ENCODE measurements at regions not wholly inside any gene's neighbourhood (a gene's known extent, or its start where the extent isn't known, plus 50 kb on each side); places are given as distances from the start of the nearest gene placed in this dataset.

GRCh38 chr5:1698589-1699316, 100.9 kb downstream of the MRPL36 start:
- no peak for TF ChIP-seq ZFX (IDR thresholded peaks at IDR 0.05)
- TF ChIP-seq CTCF (conservative IDR thresholded peaks at IDR 0.05) = no peak
- no peak overlapping the region for H3K27ac ChIP-seq

- TF ChIP-seq ZFX (IDR thresholded peaks at IDR 0.05) (no peak), CTCF (conservative IDR thresholded peaks at IDR 0.05) (no peak)
- H3K27ac ChIP-seq = no peak overlapping the region
Observed at GRCh38 chr5:1692381-1692780, 107.3 kb downstream of the MRPL36 start.

DNA sequence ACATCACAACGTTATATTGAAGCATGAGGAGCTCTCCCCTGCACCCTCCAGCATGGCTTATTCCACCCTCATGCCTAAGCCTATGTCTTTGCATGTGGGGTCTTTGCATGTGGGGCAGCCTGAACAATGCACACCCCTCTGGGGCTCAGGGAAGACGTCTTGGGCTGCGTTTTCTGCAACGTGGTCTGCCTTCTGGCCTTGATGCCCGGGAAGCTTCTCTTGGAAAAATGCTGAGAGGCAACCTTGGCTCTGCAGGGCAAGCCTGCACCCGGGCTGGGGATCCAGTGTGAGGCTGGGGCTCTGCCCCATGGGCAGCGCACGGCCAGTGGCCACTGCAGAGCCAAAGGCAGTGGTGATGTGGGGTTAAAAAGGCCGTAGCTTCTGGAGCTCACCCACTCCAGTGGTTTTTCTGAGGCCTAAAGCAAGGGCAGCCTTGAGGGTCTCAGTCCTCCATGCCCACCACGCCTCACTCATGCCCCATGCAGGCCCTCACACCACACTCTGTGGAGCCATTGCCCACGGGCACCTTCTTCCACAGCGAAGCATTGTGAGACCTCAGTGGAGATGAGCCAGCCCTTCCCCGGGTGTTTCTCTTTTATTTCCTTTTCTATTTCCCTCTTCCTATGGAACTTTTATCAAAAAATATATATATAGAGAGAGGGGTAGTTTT, 112.2 kb downstream of the MRPL36 start:
- no peak for TF ChIP-seq CTCF (conservative IDR thresholded peaks at IDR 0.05)
- no peak for TF ChIP-seq ZFX (IDR thresholded peaks at IDR 0.05)
- no peak overlapping the region for H3K27ac ChIP-seq

DNA sequence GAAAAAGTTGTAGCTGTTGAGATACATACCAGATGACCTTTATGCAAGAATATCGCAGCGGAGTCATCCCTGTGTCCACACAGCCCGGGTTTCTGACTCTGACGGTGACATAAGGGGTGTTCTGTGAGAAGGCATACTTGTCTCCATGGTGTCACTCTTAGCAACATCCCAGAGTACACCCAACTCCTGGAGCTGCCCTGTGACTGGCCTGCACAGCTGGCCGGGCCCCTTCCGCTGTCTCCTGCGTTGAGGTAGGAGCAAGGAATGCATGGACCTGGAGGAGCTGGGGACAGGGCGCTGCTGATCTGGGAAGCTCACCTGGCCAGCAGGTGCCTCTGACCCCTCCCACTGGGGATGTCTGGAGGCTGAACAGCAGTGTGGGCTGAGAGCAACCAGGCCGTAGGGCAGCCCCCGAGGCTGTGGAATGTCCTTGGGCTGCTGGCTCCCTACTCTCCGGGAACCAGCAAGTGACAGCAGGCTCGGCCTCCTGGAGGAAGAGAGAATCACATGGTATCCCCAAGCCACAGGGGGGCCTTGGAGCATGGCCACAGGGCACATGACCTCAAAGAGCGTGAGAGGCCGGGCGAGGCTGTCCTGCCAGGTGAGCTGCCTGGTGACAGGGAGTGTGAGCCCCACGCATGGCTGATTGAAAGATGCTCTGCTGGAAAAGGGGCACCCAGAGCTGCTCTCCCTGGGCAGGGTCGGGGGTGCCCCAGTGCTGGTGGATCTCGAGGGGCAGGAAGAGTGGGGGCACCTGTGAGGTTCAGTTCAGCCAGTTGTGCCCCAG, 113.4 kb downstream of the MRPL36 start:
- TF ChIP-seq CTCF (conservative IDR thresholded peaks at IDR 0.05) (no peak), ZFX (IDR thresholded peaks at IDR 0.05) (no peak)
- no peak overlapping the region for H3K27ac ChIP-seq

- no peak for TF ChIP-seq CTCF (conservative IDR thresholded peaks at IDR 0.05)
Observed at GRCh38 chr5:1685066-1685465, 114.6 kb downstream of the MRPL36 start.

GRCh38 chr5:1681955-1682354, 117.7 kb downstream of the MRPL36 start:
- no peak overlapping the region for H3K27ac ChIP-seq
- no peak for TF ChIP-seq ZFX (IDR thresholded peaks at IDR 0.05)
- peak; percentile 15 for TF ChIP-seq CTCF (conservative IDR thresholded peaks at IDR 0.05)

More at GRCh38 chr5:1685066-1685465, 114.6 kb downstream of the MRPL36 start:
- no peak overlapping the region for H3K27ac ChIP-seq
